ENCODE measurements at regions not wholly inside any gene's neighbourhood (a gene's known extent, or its start where the extent isn't known, plus 50 kb on each side); places are given as distances from the start of the nearest gene placed in this dataset.

GRCh38 chr18:22332590-22332989 is 85.1 kb downstream of the CTAGE1 start:
- TF ChIP-seq MXI1 (conservative IDR thresholded peaks at IDR 0.05; ENCODE audit: poor library complexity, severe bottlenecking) (no peak), TAF1 (IDR thresholded peaks at IDR 0.05; ENCODE audit: low read depth) (no peak), CTCF (IDR thresholded peaks at IDR 0.05; ENCODE audit: poor library complexity, severe bottlenecking) (no peak), RAD21 (conservative IDR thresholded peaks at IDR 0.05) (no peak), POLR2AphosphoS5 (IDR thresholded peaks at IDR 0.05) (no peak), EZH2 (IDR thresholded peaks at IDR 0.05; ENCODE audit: borderline replicate concordance, insufficient read depth, low read length, poor library complexity, severe bottlenecking) (no peak), SMC3 (conservative IDR thresholded peaks at IDR 0.05; ENCODE audit: poor library complexity) (no peak), EP300 (conservative IDR thresholded peaks at IDR 0.05; ENCODE audit: poor library complexity, severe bottlenecking) (no peak), REST (IDR thresholded peaks at IDR 0.05; ENCODE audit: borderline replicate concordance) (no peak)

GRCh38 chr18:22330508-22330907 is 87.2 kb downstream of the CTAGE1 start:
- H3K4me2 ChIP-seq (ENCODE audit: low read length): no peak overlapping the region
- no peak overlapping the region for H3K4me3 ChIP-seq (ENCODE audit: low read length)
- no peak overlapping the region for H3K9ac ChIP-seq (ENCODE audit: low read length)
- no peaks in the 10 kb centered on the region for H3K9me2 ChIP-seq (ENCODE audit: insufficient read depth, low read length)
- no peak overlapping the region for H2AFZ ChIP-seq (ENCODE audit: low read depth, low read length)
- no peaks in the 10 kb centered on the region for H3K79me2 ChIP-seq (replicated peaks; ENCODE audit: insufficient read depth, low read length)
- no peaks in the 10 kb centered on the region for H3K36me3 ChIP-seq (ENCODE audit: insufficient read depth, low read length)
- TF ChIP-seq CTCF (IDR thresholded peaks at IDR 0.05; ENCODE audit: poor library complexity, severe bottlenecking) (no peak), EP300 (conservative IDR thresholded peaks at IDR 0.05; ENCODE audit: poor library complexity, severe bottlenecking) (no peak), SMC3 (conservative IDR thresholded peaks at IDR 0.05; ENCODE audit: poor library complexity) (no peak), REST (IDR thresholded peaks at IDR 0.05; ENCODE audit: borderline replicate concordance) (no peak), RAD21 (conservative IDR thresholded peaks at IDR 0.05) (no peak), EZH2 (IDR thresholded peaks at IDR 0.05; ENCODE audit: borderline replicate concordance, insufficient read depth, low read length, poor library complexity, severe bottlenecking) (no peak), MXI1 (conservative IDR thresholded peaks at IDR 0.05; ENCODE audit: poor library complexity, severe bottlenecking) (no peak), TAF1 (IDR thresholded peaks at IDR 0.05; ENCODE audit: low read depth) (no peak), POLR2AphosphoS5 (IDR thresholded peaks at IDR 0.05) (no peak)
- H3F3A ChIP-seq (ENCODE audit: insufficient read depth, low read length, poor library complexity, severe bottlenecking): no peaks in the 10 kb centered on the region
- H3K27ac ChIP-seq (ENCODE audit: low read length): no peak overlapping the region
- H3K9me3 ChIP-seq (ENCODE audit: low read length): no peaks in the 10 kb centered on the region
- H3K27me3 ChIP-seq (ENCODE audit: insufficient read depth, low read depth, low read length): no peaks in the 10 kb centered on the region
- no peaks in the 10 kb centered on the region for H4K20me1 ChIP-seq (ENCODE audit: insufficient read depth)

More at GRCh38 chr18:22332590-22332989, 85.1 kb downstream of the CTAGE1 start:
- Histone ChIP-seq H3K36me3 (ENCODE audit: insufficient read depth, low read length) (no peaks in the 10 kb centered on the region), H3K9me3 (ENCODE audit: low read length) (no peaks in the 10 kb centered on the region), H3K9ac (ENCODE audit: low read length) (no peak overlapping the region), H4K20me1 (ENCODE audit: insufficient read depth) (no peaks in the 10 kb centered on the region), H3K27me3 (ENCODE audit: insufficient read depth, low read depth, low read length) (no peaks in the 10 kb centered on the region), H2AFZ (ENCODE audit: low read depth, low read length) (no peak overlapping the region), H3K27ac (ENCODE audit: low read length) (no peak overlapping the region), H3K9me2 (ENCODE audit: insufficient read depth, low read length) (no peaks in the 10 kb centered on the region), H3K4me3 (ENCODE audit: low read length) (no peak overlapping the region), H3K79me2 (replicated peaks; ENCODE audit: insufficient read depth, low read length) (no peaks in the 10 kb centered on the region), H3F3A (ENCODE audit: insufficient read depth, low read length, poor library complexity, severe bottlenecking) (no peaks in the 10 kb centered on the region), H3K4me2 (ENCODE audit: low read length) (no peak overlapping the region)

Measured in neural cell (in vitro differentiated cells).